AG10803 (cell line): ENCODE measurements at regions not wholly inside any gene's neighbourhood (a gene's known extent, or its start where the extent isn't known, plus 50 kb on each side); places are given as distances from the start of the nearest gene placed in this dataset.

ENCODE experiments used
- DNase-seq: peaks from one replicate; pipeline ENCODE4 v3.0.0; 2010; ENCODE audit warnings: low read depth
- H3K4me3 ChIP-seq: 2 replicates; pipeline ENCODE4 v1.5.1; 2011; ENCODE audit warnings: mild to moderate bottlenecking, low read length, control low read depth
- CTCF ChIP-seq: conservative IDR thresholded peaks from 2 replicates; pipeline ENCODE4 v1.5.1; 2011; ENCODE audit warnings: mild to moderate bottlenecking, low read length, control low read depth, inconsistent platforms

GRCh38 chr12:116361414-116362223 is 84.1 kb upstream of the MED13L start:
- TF ChIP-seq CTCF, result no peak
- no peak for DNase-seq
- H3K4me3 ChIP-seq, result no peak overlapping the region

- TF ChIP-seq CTCF, result no peak
- no peak overlapping the region for H3K4me3 ChIP-seq
- no peak for DNase-seq
Measured at GRCh38 chr12:116365114-116365513, 87.6 kb upstream of the MED13L start.

GRCh38 chr12:116365606-116366455 is 88.3 kb upstream of the MED13L start:
- no peak for TF ChIP-seq CTCF
- no peak for DNase-seq
- no peak overlapping the region for H3K4me3 ChIP-seq

- TF ChIP-seq CTCF, result no peak
- no peak overlapping the region for H3K4me3 ChIP-seq
- DNase-seq, result no peak
Measured at GRCh38 chr12:116366456-116366776, 88.9 kb upstream of the MED13L start.

- H3K4me3 ChIP-seq, result no peak overlapping the region
- no peak for DNase-seq
- TF ChIP-seq CTCF, result no peak
Measured at GRCh38 chr12:116366824-116367223, 89.3 kb upstream of the MED13L start.

- no peak overlapping the region for H3K4me3 ChIP-seq
- no peak for DNase-seq
- TF ChIP-seq CTCF, result no peak
Measured at GRCh38 chr12:116368196-116369194, 91.0 kb upstream of the MED13L start.
